B cell (primary cell): ENCODE measurements at regions not wholly inside any gene's neighbourhood (a gene's known extent, or its start where the extent isn't known, plus 50 kb on each side); places are given as distances from the start of the nearest gene placed in this dataset.

ENCODE experiments used
- ATAC-seq: fragments of 200-7000 bp; cut with Tn5 transposase; one replicate; pipeline ENCODE4 v1.10.0; 2021; ENCODE audit warnings: low read depth, mild to moderate bottlenecking, moderate number of reproducible peaks, moderate library complexity
- CTCF ChIA-PET: fragments of 350-600 bp; sonication (Branson Sonifier 250); formaldehyde crosslinking; loops from one replicate; lab custom pipeline; 2021; ENCODE audit warnings: antibody characterized with exemption, inconsistent platforms; lab: Charles Lee
- POLR2A ChIA-PET: fragments of 350-600 bp; sonication (Branson Sonifier 250); formaldehyde crosslinking; loops from one replicate; lab custom pipeline; 2021; ENCODE audit warnings: antibody characterized with exemption; lab: Charles Lee
- DNase-seq: peaks from one replicate; pipeline ENCODE4 v3.0.0; 2013
- H2AFZ ChIP-seq: 2 replicates; pipeline ENCODE4 v1.6.1; 2012; ENCODE audit warnings: mild to moderate bottlenecking, low read depth, low read length; ENCODE audit not compliant: insufficient read depth, poor library complexity, severe bottlenecking
- H3K27ac ChIP-seq, 2 donors: 1 replicate in 1 of 2; 2 replicates in 1 of 2; pipeline ENCODE4 v1.5.1; 2012 to 2013; ENCODE audit warnings: low read length in 2 of 2, mild to moderate bottlenecking in 2 of 2, moderate library complexity in 1 of 2
- H3K27me3 ChIP-seq, 4 experiments: fragments of 200-600 bp in 1 of 4; sonication (generic) in 1 of 4; replicated peaks in 1 of 4; 1 replicate in 2 of 4; 2 replicates in 2 of 4; pipeline versions ENCODE4 v1.6.1 to v1.7.0; 2013 to 2016; ENCODE audit warnings: low read length in 3 of 4, mild to moderate bottlenecking in 2 of 4, mixed read lengths in 1 of 4, moderate library complexity in 1 of 4; ENCODE audit not compliant: insufficient read depth in 4 of 4, control insufficient read depth in 3 of 4; ENCODE audit errors: control extremely low read depth in 1 of 4
- H3K36me3 ChIP-seq, 2 experiments: replicated peaks in 1 of 2; 1 replicate in 1 of 2; 2 replicates in 1 of 2; pipeline versions ENCODE4 v1.6.1 to v1.7.1; 2013; ENCODE audit warnings: low read length in 1 of 2; ENCODE audit not compliant: insufficient read depth in 2 of 2, control insufficient read depth in 1 of 2; ENCODE audit errors: control extremely low read depth in 1 of 2, extremely low read depth in 1 of 2
- H3K4me1 ChIP-seq, 2 donors: fragments of 200-600 bp in 1 of 2; sonication (generic) in 1 of 2; 1 replicate in 1 of 2; 2 replicates in 1 of 2; pipeline versions ENCODE4 v1.5.1 to v1.6.1; 2013 to 2017; ENCODE audit warnings: low read length in 2 of 2; ENCODE audit not compliant: control insufficient read depth in 2 of 2, insufficient read depth in 2 of 2
- H3K4me2 ChIP-seq: replicated peaks from 2 replicates; pipeline ENCODE3; 2012; ENCODE audit warnings: mild to moderate bottlenecking, low read depth, low read length; ENCODE audit not compliant: poor library complexity, severe bottlenecking
- H3K4me3 ChIP-seq, 5 experiments: fragments of 200-600 bp in 1 of 5; sonication (generic) in 1 of 5; 1 replicate in 3 of 5; 2 replicates in 2 of 5; pipeline versions ENCODE4 v1.5.1 to v1.7.0; 2011 to 2016; ENCODE audit warnings: low read length in 4 of 5, mild to moderate bottlenecking in 4 of 5, low read depth in 2 of 5, control low read depth in 1 of 5, moderate library complexity in 1 of 5; ENCODE audit not compliant: insufficient read depth in 1 of 5; ENCODE audit errors: control extremely low read depth in 1 of 5, extremely low read depth in 1 of 5
- H3K79me2 ChIP-seq: fragments of 200-600 bp; sonication (generic); one replicate; pipeline ENCODE4 v1.6.0; 2016; ENCODE audit warnings: low read length; ENCODE audit not compliant: control insufficient read depth, insufficient read depth
- H3K9ac ChIP-seq: fragments of 200-600 bp; sonication (generic); 2 replicates; pipeline ENCODE4 v1.6.1; 2017; ENCODE audit warnings: mild to moderate bottlenecking, low read length, moderate library complexity
- H3K9me3 ChIP-seq, 3 donors: one replicate each; pipeline versions ENCODE4 v1.6.1 to v1.7.1; 2013; ENCODE audit warnings: low read length in 2 of 3; ENCODE audit not compliant: control insufficient read depth in 2 of 3, insufficient read depth in 1 of 3; ENCODE audit errors: control extremely low read depth in 1 of 3
- H4K20me1 ChIP-seq: 2 replicates; pipeline ENCODE4 v1.6.0; 2012; ENCODE audit warnings: mild to moderate bottlenecking, low read length; ENCODE audit not compliant: insufficient read depth, control insufficient read depth, poor library complexity, severe bottlenecking
- H3K27ac Mint-ChIP-seq: one replicate; pipeline ENCODE4 v1.8.0; 2021; ENCODE audit warnings: mixed read lengths
- H3K27me3 Mint-ChIP-seq: one replicate; pipeline ENCODE4 v1.8.0; 2021; ENCODE audit warnings: mixed read lengths
- H3K4me1 Mint-ChIP-seq: one replicate; pipeline ENCODE4 v1.8.0; 2021; ENCODE audit warnings: mixed read lengths
- H3K4me3 Mint-ChIP-seq: one replicate; pipeline ENCODE4 v1.8.0; 2021; ENCODE audit warnings: mixed read lengths
- H3K9me3 Mint-ChIP-seq: one replicate; pipeline ENCODE4 v1.8.0; 2022; ENCODE audit warnings: mixed read lengths; ENCODE audit not compliant: insufficient read depth
- EZH2 ChIP-seq: IDR thresholded peaks from 2 replicates; pipeline ENCODE4 v1.6.1; 2012; ENCODE audit warnings: borderline replicate concordance, low read depth, mild to moderate bottlenecking, moderate library complexity, low read length; ENCODE audit not compliant: insufficient read depth, poor library complexity, severe bottlenecking
- WGBS: methylation state at CpG from one replicate; pipeline ENCODE4 v1.1.5; 2013; ENCODE audit warnings: missing lambda C conversion rate; ENCODE audit not compliant: insufficient coverage; 5-methylcytosine and 5-hydroxymethylcytosine counted together
- intact Hi-C: fragments of 100-400 bp; cut with micrococcal nuclease; formaldehyde crosslinking; loops from one replicate; pipeline ENCODE4 v1.10.0; 2022
- TF ChIP-seq, protein P1 (sequence below): fragments of 200-600 bp; IDR thresholded peaks from one replicate; pipeline ENCODE4 v1.8.0; 2022; ENCODE audit warnings: antibody characterized with exemption, mild to moderate bottlenecking

- intact Hi-C loops = no loop called here
- Mint-ChIP-seq H3K9me3 (no peaks in the 10 kb centered on the region), H3K27ac (no peak overlapping the region), H3K4me3 (no peak overlapping the region), H3K4me1 (no peaks in the 10 kb centered on the region), H3K27me3 (peaks cover 32% of the 10 kb centered on the region)
- Histone ChIP-seq H3K4me2 (no peak overlapping the region), H3K27me3 (no peaks in the 10 kb centered on the region), H3K27ac (no peak overlapping the region), H3K9me3 (no peaks in the 10 kb centered on the region), H3K9ac (no peak overlapping the region), H3K4me3 (no peak overlapping the region), H3K36me3 (no peaks in the 10 kb centered on the region), H3K4me1 (no peaks in the 10 kb centered on the region), H2AFZ (no peak overlapping the region), H3K79me2 (no peaks in the 10 kb centered on the region), H4K20me1 (no peaks in the 10 kb centered on the region)
- POLR2A ChIA-PET = no interaction called here
- TF ChIP-seq, protein P1, sequence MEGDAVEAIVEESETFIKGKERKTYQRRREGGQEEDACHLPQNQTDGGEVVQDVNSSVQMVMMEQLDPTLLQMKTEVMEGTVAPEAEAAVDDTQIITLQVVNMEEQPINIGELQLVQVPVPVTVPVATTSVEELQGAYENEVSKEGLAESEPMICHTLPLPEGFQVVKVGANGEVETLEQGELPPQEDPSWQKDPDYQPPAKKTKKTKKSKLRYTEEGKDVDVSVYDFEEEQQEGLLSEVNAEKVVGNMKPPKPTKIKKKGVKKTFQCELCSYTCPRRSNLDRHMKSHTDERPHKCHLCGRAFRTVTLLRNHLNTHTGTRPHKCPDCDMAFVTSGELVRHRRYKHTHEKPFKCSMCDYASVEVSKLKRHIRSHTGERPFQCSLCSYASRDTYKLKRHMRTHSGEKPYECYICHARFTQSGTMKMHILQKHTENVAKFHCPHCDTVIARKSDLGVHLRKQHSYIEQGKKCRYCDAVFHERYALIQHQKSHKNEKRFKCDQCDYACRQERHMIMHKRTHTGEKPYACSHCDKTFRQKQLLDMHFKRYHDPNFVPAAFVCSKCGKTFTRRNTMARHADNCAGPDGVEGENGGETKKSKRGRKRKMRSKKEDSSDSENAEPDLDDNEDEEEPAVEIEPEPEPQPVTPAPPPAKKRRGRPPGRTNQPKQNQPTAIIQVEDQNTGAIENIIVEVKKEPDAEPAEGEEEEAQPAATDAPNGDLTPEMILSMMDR = no peak
- no peak for TF ChIP-seq EZH2
- no peak for ATAC-seq
- no peak for DNase-seq
- no CpG with 5 or more reads among the region's 1 CpG for WGBS
- CTCF ChIA-PET = interaction anchor here (1.2 kb wide), 1 partner anchor 27 kb away, joined by 3 read pairs; no protein-coding TSS in a partner anchor
Measured at GRCh38 chr1:224540535-224540934, 75.6 kb upstream of the CNIH3 start.

DNA sequence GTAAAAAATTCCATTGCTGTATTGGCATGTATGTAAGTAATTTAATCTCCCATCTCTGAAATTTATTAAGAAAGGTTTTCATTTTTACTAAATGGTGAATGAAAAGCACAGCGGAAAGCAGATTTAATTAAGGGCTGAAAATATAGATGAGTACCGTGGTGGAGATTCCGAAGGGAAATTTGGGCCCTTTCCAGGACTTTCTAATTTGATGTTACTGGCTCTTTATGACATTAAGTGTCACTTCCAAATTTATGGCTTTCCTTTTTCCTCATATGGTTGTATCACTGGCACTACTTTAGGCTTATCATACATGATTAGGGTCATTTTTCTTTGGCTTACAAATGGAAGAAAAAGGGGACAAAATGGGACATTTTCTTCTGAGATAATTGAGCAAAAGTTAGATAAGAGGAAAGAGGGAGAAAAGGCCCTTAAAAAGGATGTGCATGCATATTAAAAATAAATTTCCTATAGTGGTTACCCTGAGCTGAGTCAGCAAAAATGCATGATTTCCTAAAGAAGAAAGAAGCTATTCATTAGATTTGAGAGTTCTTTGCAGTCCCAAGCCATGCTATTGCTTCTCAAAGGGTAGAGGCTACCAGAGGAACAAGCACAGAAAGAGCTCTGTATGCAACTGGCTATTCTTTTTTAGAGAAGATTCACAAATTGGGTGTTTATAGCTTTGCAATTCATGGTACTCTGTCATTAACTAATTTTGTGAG lies 74.9 kb upstream of the CNIH3 start:
- TF ChIP-seq, protein P1 = no peak
- TF ChIP-seq EZH2 = no peak
- H2AFZ ChIP-seq = no peak overlapping the region
- CTCF ChIA-PET = no interaction called here
- H3K4me3 Mint-ChIP-seq = no peak overlapping the region
- no peak overlapping the region for H3K9ac ChIP-seq
- H3K4me1 ChIP-seq = no peaks in the 10 kb centered on the region
- ATAC-seq (no peak), DNase-seq (no peak)
- no peaks in the 10 kb centered on the region for H3K27me3 ChIP-seq
- no peaks in the 10 kb centered on the region for H3K36me3 ChIP-seq
- no peak overlapping the region for H3K4me3 ChIP-seq
- no peaks in the 10 kb centered on the region for H3K79me2 ChIP-seq
- H3K9me3 Mint-ChIP-seq = no peaks in the 10 kb centered on the region
- H3K4me2 ChIP-seq = no peak overlapping the region
- no peaks in the 10 kb centered on the region for H3K9me3 ChIP-seq
- no CpG with 5 or more reads among the region's 3 CpGs for WGBS
- peaks cover 32% of the 10 kb centered on the region for H3K27me3 Mint-ChIP-seq
- no peaks in the 10 kb centered on the region for H3K4me1 Mint-ChIP-seq
- intact Hi-C loops = no loop called here
- POLR2A ChIA-PET = no interaction called here
- no peaks in the 10 kb centered on the region for H4K20me1 ChIP-seq
- H3K27ac ChIP-seq = no peak overlapping the region
- no peak overlapping the region for H3K27ac Mint-ChIP-seq
